ENCODE measurements at regions not wholly inside any gene's neighbourhood (a gene's known extent, or its start where the extent isn't known, plus 50 kb on each side); places are given as distances from the start of the nearest gene placed in this dataset.

- no peak for TF ChIP-seq CTCF (conservative IDR thresholded peaks at IDR 0.05; ENCODE audit: low read length)
- no peak for TF ChIP-seq EZH2phosphoT487 (IDR thresholded peaks at IDR 0.05; ENCODE audit: borderline replicate concordance, low read depth, low read length)
Observed at GRCh38 chr2:204373942-204374341, 171.3 kb upstream of the PARD3B start.
